CD14-positive monocyte (primary cell): ENCODE measurements at regions not wholly inside any gene's neighbourhood (a gene's known extent, or its start where the extent isn't known, plus 50 kb on each side); places are given as distances from the start of the nearest gene placed in this dataset.
"Not testable (repeated sequence)": the region's sequence is repeated elsewhere in the genome, so short reads cannot be mapped to it uniquely, and the experiment has no call there.

Experiments
- DNase-seq, 3 donors: peaks; one replicate each; pipeline ENCODE4 v3.0.0-alpha.2; 2011 to 2022
- H2AFZ ChIP-seq: 2 replicates; pipeline ENCODE4 v1.6.0; 2012; ENCODE audit warnings: mild to moderate bottlenecking, low read depth, low read length, inconsistent platforms; ENCODE audit not compliant: insufficient read depth, poor library complexity, severe bottlenecking
- H3K27ac ChIP-seq, 2 donors: 1 replicate in 1 of 2; 2 replicates in 1 of 2; pipeline ENCODE4 v1.5.1; 2012 to 2013; ENCODE audit warnings: low read length in 2 of 2, control low read depth in 1 of 2, inconsistent platforms in 1 of 2, low read depth in 1 of 2, mild to moderate bottlenecking in 1 of 2
- H3K27me3 ChIP-seq, 2 donors: one replicate each; pipeline versions ENCODE4 v1.6.0 to v1.6.1; 2011 to 2013; ENCODE audit warnings: low read length in 2 of 2; ENCODE audit not compliant: control insufficient read depth in 2 of 2, insufficient read depth in 2 of 2
- H3K36me3 ChIP-seq, 2 donors: replicated peaks in 1 of 2; 1 replicate in 1 of 2; 2 replicates in 1 of 2; pipeline versions ENCODE4 v1.5.1 to v1.6.1; 2012 to 2013; ENCODE audit warnings: low read length in 2 of 2, control low read depth in 1 of 2, inconsistent platforms in 1 of 2, mild to moderate bottlenecking in 1 of 2; ENCODE audit not compliant: insufficient read depth in 2 of 2, control insufficient read depth in 1 of 2
- H3K4me1 ChIP-seq, 2 donors: 1 replicate in 1 of 2; 2 replicates in 1 of 2; pipeline versions ENCODE4 v1.5.1 to v1.6.1; 2012 to 2013; ENCODE audit warnings: low read length in 2 of 2, control low read depth in 1 of 2, inconsistent platforms in 1 of 2, mild to moderate bottlenecking in 1 of 2, moderate library complexity in 1 of 2; ENCODE audit not compliant: insufficient read depth in 2 of 2, control insufficient read depth in 1 of 2
- H3K4me2 ChIP-seq: replicated peaks from 2 replicates; pipeline ENCODE3; 2012; ENCODE audit warnings: low read length, moderate library complexity, mild to moderate bottlenecking; ENCODE audit not compliant: poor library complexity, severe bottlenecking; ENCODE audit errors: extremely low read depth
- H3K4me3 ChIP-seq, 3 experiments: fragments of 200-600 bp in 1 of 3; sonication (generic) in 1 of 3; replicated peaks in 1 of 3; 1 replicate in 2 of 3; 2 replicates in 1 of 3; pipeline ENCODE4 v1.5.1; 2011 to 2013; ENCODE audit warnings: low read length in 3 of 3, mild to moderate bottlenecking in 3 of 3, control low read depth in 2 of 3, low read depth in 2 of 3, inconsistent platforms in 1 of 3, moderate library complexity in 1 of 3
- H3K79me2 ChIP-seq: 2 replicates; pipeline ENCODE4 v1.6.0; 2012; ENCODE audit warnings: mild to moderate bottlenecking, control low read depth, inconsistent platforms, low read length, moderate library complexity; ENCODE audit not compliant: insufficient read depth
- H3K9ac ChIP-seq: 2 replicates; pipeline ENCODE4 v1.6.0; 2017; ENCODE audit warnings: low read length, mild to moderate bottlenecking; ENCODE audit not compliant: insufficient read depth, poor library complexity, severe bottlenecking
- H3K9me3 ChIP-seq, 2 donors: replicated peaks in 1 of 2; 1 replicate in 1 of 2; 2 replicates in 1 of 2; pipeline versions ENCODE4 v1.5.1 to v1.6.1; 2012 to 2013; ENCODE audit warnings: low read length in 2 of 2, control low read depth in 1 of 2; ENCODE audit not compliant: control insufficient read depth in 1 of 2, insufficient read depth in 1 of 2
- H4K20me1 ChIP-seq: 2 replicates; pipeline ENCODE4 v1.6.0; 2012; ENCODE audit warnings: mild to moderate bottlenecking, low read length, control low read depth, moderate library complexity; ENCODE audit not compliant: insufficient read depth
- H3K27ac Mint-ChIP-seq, 7 donors: one replicate each; pipeline ENCODE4 v1.8.0; 2020; ENCODE audit warnings: mild to moderate bottlenecking in 7 of 7, mixed read lengths in 7 of 7, moderate library complexity in 6 of 7, inconsistent platforms in 2 of 7
- H3K27me3 Mint-ChIP-seq, 3 donors: one replicate each; pipeline ENCODE4 v1.8.0; 2021 to 2022; ENCODE audit warnings: low read depth in 3 of 3, mild to moderate bottlenecking in 3 of 3, mixed read lengths in 3 of 3, moderate library complexity in 3 of 3, inconsistent platforms in 1 of 3
- H3K36me3 Mint-ChIP-seq, 2 donors: one replicate each; pipeline ENCODE4 v1.8.0; 2020; ENCODE audit warnings: mixed read lengths in 2 of 2, inconsistent platforms in 1 of 2, mild to moderate bottlenecking in 1 of 2
- H3K4me1 Mint-ChIP-seq: one replicate; pipeline ENCODE4 v1.8.0; 2020; ENCODE audit warnings: mild to moderate bottlenecking, mixed read lengths
- H3K4me3 Mint-ChIP-seq, 2 donors: one replicate each; pipeline ENCODE4 v1.8.0; 2020; ENCODE audit warnings: mild to moderate bottlenecking in 2 of 2, mixed read lengths in 2 of 2, moderate library complexity in 1 of 2
- H3K9me3 Mint-ChIP-seq, 7 donors: one replicate each; pipeline ENCODE4 v1.8.0; 2020 to 2022; ENCODE audit warnings: mixed read lengths in 7 of 7, mild to moderate bottlenecking in 6 of 7, moderate library complexity in 6 of 7, inconsistent platforms in 2 of 7
- CTCF ChIP-seq: fragments of 200-600 bp; IDR thresholded peaks from one replicate; pipeline ENCODE4 v1.8.0; 2022; ENCODE audit warnings: antibody characterized with exemption, mild to moderate bottlenecking
- WGBS: methylation state at CpG from one replicate; pipeline ENCODE4 v1.1.5; 2013; ENCODE audit warnings: missing lambda C conversion rate; ENCODE audit not compliant: insufficient coverage; 5-methylcytosine and 5-hydroxymethylcytosine counted together
- intact Hi-C, 2 donors: fragments of 100-400 bp; cut with micrococcal nuclease; formaldehyde crosslinking; loops; one replicate each; pipeline versions ENCODE4 v1.15.0 to v1.15.1; 2023

- WGBS: 95% methylated on average over 4 of the region's 5 CpGs
- Histone ChIP-seq H3K27ac (no peak overlapping the region), H3K9me3 (peaks cover 8 to 72% of the 10 kb centered on the region in 2 donors), H3K27me3 (no peaks in the 10 kb centered on the region), H3K4me1 (no peaks in the 10 kb centered on the region), H4K20me1 (no peaks in the 10 kb centered on the region), H2AFZ (no peak overlapping the region), H3K4me2 (no peak overlapping the region), H3K36me3 (no peaks in the 10 kb centered on the region), H3K79me2 (no peaks in the 10 kb centered on the region), H3K4me3 (no peak overlapping the region), H3K9ac (no peak overlapping the region)
- Mint-ChIP-seq H3K27me3 (peaks cover 0 to 4% (median 0%) of the 10 kb centered on the region in 3 donors), H3K9me3 (peaks cover 7 to 21% (median 13%) of the 10 kb centered on the region in 7 donors), H3K4me1 (no peaks in the 10 kb centered on the region), H3K4me3 (no peak overlapping the region), H3K36me3 (no peaks in the 10 kb centered on the region), H3K27ac (no peak overlapping the region)
- no peak for TF ChIP-seq CTCF
- intact Hi-C loops: no loop called here
- no peak for DNase-seq
Observed at GRCh38 chr3:26312816-26313215, 309.8 kb upstream of the LRRC3B start.

- H3K27ac ChIP-seq: no peak overlapping the region
- no peaks in the 10 kb centered on the region for H3K4me1 ChIP-seq
- no peaks in the 10 kb centered on the region for H3K27me3 ChIP-seq
- H3K9me3 ChIP-seq: peaks cover 8 to 45% of the 10 kb centered on the region in 2 donors
- TF ChIP-seq CTCF: no peak
- H2AFZ ChIP-seq: no peak overlapping the region
- H3K79me2 ChIP-seq: no peaks in the 10 kb centered on the region
- H4K20me1 ChIP-seq: no peaks in the 10 kb centered on the region
- H3K4me3 ChIP-seq: no peak overlapping the region
- H3K4me2 ChIP-seq: no peak overlapping the region
- Mint-ChIP-seq H3K4me1 (no peaks in the 10 kb centered on the region), H3K27me3 (peaks cover 0 to 4% (median 0%) of the 10 kb centered on the region in 3 donors), H3K36me3 (no peaks in the 10 kb centered on the region), H3K27ac (no peak overlapping the region), H3K4me3 (no peak overlapping the region), H3K9me3 (peaks cover 6 to 23% (median 10%) of the 10 kb centered on the region in 7 donors)
- no peak overlapping the region for H3K9ac ChIP-seq
- no peaks in the 10 kb centered on the region for H3K36me3 ChIP-seq
- DNase-seq: no peak
- intact Hi-C loops: no loop called here
Observed at GRCh38 chr3:26316472-26316871, 306.1 kb upstream of the LRRC3B start.

GRCh38 chr3:26323741-26324140 lies 298.8 kb upstream of the LRRC3B start:
- H3K36me3 Mint-ChIP-seq, H2AFZ ChIP-seq, H3K27me3 Mint-ChIP-seq, H3K4me3 ChIP-seq, H4K20me1 ChIP-seq, intact Hi-C loops, H3K79me2 ChIP-seq, H3K27me3 ChIP-seq, H3K27ac ChIP-seq, H3K9ac ChIP-seq, H3K27ac Mint-ChIP-seq, H3K4me1 ChIP-seq, H3K4me2 ChIP-seq, H3K4me1 Mint-ChIP-seq, H3K4me3 Mint-ChIP-seq, H3K36me3 ChIP-seq, DNase-seq: not testable (repeated sequence)
- H3K9me3 ChIP-seq: peaks cover 27 to 42% of the 10 kb centered on the region in 2 donors
- H3K9me3 Mint-ChIP-seq: peaks cover 20 to 32% (median 23%) of the 10 kb centered on the region in 7 donors
- 93% methylated on average over 2 of the region's 6 CpGs for WGBS
